NCI-H345 treated with DMSO at 0.1 percent for 48 hours (cell line): ENCODE measurements at regions not wholly inside any gene's neighbourhood (a gene's known extent, or its start where the extent isn't known, plus 50 kb on each side); places are given as distances from the start of the nearest gene placed in this dataset.

Source experiments
- DNase-seq: peaks from one replicate; lab custom pipeline; 2025; ENCODE audit not compliant: unreplicated experiment; lab: John Stamatoyannopoulos, UW

DNA sequence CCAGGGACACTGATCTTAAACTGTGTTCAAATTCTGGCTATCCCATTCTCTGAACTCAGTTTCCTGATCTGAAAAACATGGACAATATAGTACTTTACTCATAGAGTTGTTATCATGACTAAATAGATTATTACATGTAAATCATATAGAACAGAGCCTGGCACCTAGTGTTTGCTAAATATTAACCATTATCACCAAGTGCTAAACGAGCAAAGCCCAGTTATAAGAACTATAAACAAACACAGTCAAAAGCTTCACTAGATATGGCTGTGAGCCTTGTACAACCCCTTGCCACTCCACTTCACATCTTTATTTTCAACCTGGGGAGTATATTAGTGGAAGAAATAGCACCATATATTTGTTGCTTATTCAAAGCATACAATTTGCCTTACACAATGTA is 338.9 kb upstream of the CADM1 start:
- no peak for DNase-seq

DNA sequence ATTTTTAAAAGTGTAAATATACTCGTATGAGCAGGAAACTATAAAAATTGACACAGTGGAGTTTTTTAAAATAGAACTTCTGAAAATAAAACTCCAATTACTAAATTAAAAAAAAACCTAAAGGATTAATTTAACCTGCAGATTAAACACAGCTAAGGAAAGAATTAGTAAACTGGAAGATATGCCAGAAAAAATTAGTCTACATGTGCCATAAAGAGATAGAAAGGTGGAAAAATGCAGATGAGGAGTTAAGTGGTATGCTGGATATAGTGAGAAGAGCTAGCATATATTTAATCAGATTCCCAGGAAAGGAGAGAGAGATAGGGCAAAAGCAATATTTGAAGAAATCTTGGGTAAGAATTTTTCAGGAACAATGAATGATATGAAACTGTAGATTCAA is 315.8 kb upstream of the CADM1 start:
- DNase-seq = no peak

DNA sequence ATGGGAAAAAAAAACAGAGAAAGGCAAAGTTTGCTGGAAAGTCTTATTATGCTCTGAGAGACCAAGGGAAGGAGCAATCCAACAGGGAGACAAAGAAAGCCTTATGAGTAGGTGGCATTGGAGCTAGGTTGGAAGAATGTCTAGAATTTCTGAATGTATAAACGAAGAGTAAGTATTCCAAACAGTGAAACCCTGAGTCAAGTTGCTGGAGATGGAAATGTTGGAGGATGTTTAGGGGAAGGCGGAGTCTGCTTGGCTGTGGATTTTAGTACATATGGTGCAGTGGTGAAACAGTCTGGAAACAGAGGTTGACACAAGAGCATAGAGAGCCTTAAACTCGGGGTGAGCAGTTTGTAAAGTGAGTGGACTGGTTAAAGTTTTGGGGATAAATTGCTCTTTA is 314.8 kb upstream of the CADM1 start:
- no peak for DNase-seq

DNA sequence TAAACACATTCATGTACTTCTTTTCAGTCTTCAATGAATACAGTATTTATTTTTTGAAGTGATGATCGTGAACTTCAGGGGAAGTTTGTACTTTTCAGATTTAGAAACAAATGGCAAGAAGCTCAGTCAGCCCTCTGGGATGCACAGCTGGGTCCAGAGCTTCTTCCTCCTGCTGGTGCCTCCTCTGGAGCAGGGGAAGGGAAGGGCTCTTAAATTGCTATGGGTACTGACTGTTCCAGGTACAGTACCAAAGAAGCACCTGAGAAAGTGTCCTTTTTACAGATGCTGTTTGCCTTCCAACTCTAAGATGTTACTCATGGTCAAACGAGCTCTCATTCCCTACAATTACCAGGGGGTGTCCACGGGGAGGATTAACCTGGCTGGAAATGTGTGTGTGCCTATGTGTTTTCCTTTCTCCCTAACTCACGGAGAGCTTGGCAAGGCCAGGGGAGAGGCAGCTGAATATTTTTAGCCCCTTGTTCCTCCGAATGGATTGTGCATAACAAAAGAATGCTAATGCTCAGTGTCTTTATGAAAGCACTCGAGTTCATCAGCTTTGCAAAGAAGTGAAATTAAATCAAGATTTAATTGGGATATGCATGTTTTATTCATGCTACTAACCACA is 313.7 kb upstream of the CADM1 start:
- no peak for DNase-seq

DNA sequence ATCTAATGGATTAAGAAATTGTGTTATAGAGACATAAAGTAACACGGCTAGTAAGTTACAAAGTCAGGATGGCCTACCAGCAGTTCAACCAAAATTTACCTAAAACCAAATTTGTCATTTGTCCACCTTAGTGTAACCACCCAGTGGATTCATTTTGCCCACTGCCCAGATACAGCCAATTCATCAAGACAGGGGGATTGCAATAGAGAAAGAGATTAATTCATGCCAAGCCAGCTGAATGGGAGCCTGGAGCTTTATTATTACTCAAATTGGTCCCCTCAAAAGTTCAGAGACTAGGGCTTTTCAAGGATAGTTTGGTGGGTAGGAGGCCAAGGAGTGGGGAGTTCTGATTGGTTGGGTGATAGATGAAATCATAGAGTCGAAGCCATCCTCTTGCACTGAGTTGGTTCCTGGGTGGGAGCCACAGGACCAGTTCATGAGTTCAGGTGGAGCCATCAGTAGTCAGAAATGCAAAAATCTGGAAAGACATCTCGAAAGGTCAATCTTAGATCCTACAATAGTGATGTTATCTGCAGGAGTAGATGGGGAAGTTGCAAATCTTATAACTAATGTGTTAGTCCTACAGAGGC is 304.2 kb upstream of the CADM1 start:
- DNase-seq = no peak

DNA sequence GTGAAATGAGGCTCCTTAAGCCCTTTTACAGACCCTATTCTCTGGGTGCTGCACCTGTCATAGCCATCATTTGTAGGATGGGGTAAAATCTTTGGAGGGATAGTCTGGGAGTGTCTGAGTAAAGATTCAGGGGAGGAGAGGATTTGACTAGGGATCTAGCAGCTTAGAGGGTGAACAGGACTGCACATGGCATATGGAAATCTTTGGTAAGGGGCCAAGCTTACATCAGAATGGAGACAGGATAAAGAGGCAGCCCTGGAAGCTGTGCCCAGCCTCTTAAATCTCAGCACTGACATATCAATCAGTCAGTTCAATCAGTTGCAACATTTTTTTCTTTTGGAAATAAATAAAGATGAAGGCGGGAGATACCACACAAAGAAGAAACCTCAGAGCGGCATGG is 301.8 kb upstream of the CADM1 start:
- no peak for DNase-seq

DNA sequence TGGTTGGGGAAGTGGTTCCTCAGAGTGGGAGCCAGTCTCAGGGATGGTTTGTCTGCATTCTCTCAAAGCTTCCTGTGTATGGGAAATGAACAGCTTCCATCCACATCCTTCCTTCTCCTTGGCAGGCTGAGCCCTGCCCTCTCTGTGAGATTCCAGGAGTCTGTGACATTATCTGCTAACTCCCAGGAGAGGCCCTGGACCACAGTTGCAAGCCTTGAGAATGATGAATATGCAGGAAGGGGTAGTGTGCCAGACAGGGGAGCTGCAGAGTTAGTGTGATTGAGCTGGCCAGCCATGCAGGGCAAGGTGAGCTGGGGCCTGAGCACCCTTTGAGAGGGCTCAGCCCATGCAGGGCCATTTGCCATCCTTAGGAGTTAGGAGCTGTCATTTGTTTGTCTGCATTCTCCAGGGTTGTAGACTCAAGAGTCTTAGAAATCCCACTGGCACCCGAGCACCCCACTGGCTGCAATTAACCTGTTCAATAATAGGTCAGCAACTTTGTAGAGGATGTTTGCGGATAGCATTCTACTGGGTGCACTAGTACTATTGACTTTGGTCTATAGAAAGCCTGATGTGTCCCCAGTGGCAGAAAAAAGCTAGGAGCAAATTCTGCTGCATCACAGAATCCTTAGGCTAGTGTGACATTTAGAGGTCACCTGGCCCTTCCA is 299.0 kb upstream of the CADM1 start:
- DNase-seq = no peak

DNA sequence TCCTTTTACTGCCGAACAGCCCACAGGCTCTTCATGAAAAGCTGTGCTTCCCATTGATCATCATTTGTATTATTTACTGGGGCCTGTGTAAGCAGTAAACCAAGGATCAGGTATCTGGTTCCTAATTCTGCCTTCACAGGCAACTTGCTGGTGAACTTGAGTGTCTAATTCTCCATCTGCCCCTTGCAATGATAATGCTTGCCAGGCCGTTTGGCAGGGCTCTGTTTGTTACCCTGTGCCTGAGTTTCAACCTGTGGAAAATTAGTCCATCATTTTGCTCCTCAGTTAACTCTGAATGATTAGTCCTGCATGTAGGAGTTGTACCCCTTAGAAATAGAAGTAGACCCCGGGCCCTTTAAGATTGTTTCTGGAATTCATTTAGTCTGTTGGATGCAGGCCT is 298.4 kb upstream of the CADM1 start:
- no peak for DNase-seq

DNA sequence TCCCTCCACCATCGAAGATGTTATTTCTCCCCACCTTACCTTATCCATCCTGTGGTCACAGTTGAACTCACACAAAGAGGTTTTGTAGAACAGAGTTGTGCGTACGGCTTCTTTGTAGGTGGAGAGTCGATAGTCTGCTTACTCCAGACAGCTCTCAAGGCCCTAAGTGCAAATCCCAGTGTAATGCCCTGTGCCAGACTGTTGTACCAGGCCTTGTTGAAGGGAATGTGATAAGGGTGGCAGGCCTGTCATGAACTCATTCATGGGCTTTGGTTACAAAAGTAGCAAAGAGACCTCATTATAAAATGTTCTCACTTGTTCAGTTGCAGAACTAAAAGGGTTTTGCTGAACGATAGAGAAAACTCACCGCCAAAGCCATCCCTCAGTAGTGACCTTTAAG is 288.7 kb upstream of the CADM1 start:
- DNase-seq = no peak

DNA sequence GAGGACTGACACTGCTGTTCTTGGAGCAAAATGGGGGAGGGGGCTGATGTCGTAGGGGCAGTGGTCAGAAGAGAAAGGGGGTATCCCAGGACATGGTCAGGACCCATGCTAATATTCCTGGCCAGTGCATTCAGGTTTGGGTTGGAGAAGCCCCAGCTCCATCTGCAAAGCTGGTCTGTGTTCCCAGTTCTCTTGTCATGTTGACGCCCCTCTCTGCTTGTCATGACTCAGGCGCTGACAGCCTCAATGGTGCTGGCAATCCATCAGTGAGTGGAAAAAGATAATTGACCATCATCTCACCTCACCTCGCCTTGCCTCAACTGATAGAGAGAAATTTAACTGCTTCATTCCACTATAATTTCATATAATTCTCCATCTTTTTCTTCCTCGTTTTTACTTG is 283.1 kb upstream of the CADM1 start:
- no peak for DNase-seq

DNA sequence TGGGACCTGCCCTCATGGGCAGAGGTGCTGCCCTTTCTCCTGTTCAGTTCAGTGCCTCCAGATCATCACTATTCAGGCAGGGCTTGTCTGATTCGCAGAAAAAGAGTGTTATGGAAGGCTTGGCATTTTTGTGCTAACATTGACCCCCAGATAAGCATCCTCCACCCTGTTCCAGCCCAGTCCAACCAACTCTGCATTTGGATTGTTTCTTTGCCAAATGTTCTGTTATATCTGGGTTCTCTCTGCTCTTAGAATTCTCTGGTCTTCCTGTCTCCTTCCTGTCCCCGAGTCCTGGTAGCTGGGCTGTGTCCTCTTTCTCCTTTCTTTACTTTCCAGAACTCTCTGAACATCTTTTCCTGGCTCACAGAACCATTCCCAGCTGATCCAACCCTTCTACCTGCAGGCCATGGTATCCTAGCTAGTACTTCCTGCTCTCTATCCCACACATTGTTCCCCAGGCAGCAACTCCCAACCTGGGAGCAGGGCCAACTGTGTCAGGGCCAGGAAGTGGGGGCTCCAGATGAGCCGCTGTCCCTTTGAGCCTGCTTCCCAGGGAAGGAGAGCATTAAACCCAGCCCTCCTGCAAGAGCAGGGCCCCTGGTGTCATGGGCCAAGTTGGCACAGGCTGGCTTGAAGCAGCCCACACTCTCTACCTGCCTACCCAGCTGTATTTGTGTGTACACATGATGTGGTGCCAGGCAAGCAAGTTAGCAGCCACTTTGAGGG is 280.7 kb upstream of the CADM1 start:
- no peak for DNase-seq

DNA sequence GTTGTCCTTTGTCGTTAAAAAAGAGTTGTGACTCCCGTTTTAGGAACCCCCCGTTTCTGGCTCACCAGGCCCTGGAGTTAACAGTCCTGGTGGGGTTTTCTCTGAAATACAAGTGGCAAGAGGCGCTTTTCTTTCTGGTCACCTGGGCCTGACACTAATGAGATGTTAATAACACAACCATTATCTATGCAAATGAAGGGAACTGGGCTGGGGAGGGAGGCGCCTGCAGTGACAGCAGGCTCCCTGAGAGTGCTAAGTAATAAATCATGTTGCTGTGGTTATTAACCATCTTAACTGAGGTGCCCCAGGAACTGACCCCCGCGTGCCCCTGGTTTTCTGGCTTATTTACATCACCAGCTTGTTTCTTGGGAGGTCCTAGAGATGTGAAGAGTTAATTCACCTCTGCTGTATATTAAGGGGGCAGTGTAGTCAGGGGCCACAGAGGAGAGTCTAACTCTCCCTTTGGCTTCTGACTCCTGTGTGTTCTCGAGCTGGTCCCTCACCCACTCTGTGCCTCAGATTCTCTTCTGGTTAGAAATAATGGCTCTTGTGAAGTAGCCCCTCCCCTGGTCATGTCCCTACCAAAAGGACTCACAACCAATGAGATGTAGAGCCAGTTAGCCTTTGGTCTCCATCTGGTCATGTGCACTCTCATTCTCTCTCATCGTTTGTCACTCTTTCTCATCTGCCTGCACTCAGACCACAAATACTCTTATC is 276.6 kb upstream of the CADM1 start:
- no peak for DNase-seq

DNA sequence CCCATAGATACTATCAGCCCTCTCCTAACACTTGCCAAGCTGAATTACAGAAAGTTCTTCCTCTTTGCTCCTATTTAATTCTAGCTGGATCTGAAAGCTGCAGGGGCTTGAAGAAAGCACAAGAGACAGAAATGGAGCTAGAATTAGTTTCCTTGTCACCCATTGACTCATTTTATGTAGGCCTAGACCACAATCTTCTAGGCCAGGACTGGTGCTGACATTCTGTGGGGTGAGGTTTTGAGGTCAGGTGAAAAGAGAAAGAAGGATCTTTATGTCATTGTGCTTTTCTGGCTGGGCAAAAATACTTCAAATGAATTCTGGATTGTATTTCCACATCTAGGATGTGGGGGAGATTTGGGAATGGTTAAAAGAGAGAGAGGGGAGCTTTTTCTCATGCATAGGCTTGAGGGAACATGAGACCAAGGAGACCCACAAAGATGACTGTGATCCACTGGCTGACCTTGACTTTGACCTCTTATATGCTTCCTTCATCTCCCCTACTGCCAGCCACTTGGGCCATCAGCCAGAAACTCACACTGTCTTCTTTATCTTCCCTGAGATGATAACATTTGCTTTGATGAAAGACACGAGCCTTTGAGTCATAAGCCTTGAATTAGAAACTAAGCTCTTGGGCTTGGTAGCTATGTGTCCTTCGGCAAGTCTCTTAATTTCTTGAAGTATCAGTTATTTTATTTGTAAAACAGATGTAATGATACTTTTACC is 274.9 kb upstream of the CADM1 start:
- no peak for DNase-seq

DNA sequence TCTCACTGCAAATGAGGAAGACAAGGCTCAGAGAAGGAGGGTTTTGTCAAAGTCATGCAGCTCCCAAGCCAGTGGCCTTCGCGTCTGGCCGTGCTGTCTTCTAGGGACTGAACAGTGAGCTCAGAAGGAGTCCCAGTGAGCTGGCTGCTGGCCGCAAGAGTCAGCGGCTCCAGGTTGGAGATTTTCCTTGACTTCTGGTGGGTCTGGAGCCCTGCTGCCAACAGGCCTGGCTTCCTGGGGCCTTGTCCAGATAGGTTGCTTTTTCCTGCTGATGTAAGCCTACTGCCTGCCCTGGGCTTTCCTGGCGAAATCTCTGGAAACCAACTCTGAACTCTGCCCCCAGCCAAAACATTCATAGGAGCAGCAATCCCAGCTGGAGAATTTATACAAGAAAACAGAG is 272.7 kb upstream of the CADM1 start:
- no peak for DNase-seq

DNA sequence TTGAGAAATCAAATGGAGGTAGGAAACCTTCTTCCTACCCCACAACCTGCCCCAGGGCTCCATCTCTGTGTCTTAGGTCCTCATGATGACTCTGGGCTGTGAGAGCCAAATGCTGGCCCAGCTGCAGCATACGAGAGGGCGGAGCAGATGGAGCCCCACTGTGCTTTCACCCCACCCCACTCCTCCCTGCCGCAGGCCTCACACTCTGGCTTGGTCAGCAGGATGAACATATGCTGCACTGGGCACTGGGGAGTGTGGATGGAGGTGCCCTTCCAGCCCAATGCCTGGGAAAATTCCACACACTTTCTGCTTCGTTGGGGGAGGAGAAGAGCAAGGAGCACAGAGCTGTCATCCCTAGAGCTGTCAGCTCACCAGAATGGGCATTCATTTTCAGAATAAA is 271.6 kb upstream of the CADM1 start:
- no peak for DNase-seq

DNA sequence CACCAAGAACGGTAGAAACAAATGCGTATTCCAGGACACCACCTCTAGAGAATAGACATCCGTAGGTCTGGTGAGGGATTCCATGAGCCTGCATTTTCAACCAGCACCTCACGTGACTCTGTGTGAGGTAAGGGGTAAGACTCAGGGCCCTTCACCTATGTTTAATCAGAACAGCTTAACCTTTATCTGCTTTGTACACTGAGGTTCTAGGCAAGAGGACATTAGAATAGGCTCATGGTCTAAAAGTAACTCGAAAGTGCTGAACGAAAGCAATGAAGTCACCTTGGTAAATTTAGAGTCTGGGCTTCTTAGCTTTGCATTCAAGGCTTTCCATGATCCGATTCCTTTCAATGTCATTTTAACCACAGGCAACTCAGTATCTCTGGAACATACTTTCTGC is 270.5 kb upstream of the CADM1 start:
- DNase-seq = no peak

DNA sequence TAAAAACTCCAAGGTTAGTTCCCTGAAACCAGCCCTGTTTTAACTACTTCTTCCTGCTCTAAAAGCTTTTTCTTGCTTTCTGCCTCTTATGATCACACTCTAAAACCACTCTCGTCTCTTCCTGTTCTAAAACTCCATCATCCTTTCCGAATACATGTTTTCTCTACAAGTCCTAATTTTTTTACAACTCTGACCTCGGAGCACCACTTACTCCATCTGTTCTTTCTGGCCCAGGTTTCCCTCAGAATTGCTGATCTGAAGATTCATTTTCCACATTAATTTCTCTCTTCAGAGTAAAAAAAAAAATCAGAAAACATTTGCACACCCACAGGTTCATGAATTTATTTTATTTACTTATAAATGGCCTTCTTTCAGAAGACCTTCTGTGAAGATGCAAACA is 265.7 kb upstream of the CADM1 start:
- DNase-seq = no peak

DNA sequence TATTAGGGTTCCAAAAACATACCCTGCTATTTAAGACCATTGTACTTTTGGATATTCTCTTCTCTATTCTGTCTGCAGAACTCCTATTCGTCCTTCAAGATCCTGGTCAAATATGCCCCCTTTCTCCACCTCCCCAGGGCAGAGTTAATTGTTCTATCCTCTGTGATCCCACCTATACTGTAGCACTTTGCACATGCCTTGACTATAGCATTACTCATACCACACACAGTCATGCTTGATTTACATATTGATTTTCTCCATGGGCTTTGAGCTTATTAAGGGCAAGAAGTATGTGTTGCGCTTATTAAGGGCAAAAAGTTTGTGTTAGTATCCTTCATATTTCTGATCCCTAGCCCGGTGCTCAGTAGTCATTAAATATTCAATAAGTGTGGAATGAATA is 263.7 kb upstream of the CADM1 start:
- DNase-seq = no peak

DNA sequence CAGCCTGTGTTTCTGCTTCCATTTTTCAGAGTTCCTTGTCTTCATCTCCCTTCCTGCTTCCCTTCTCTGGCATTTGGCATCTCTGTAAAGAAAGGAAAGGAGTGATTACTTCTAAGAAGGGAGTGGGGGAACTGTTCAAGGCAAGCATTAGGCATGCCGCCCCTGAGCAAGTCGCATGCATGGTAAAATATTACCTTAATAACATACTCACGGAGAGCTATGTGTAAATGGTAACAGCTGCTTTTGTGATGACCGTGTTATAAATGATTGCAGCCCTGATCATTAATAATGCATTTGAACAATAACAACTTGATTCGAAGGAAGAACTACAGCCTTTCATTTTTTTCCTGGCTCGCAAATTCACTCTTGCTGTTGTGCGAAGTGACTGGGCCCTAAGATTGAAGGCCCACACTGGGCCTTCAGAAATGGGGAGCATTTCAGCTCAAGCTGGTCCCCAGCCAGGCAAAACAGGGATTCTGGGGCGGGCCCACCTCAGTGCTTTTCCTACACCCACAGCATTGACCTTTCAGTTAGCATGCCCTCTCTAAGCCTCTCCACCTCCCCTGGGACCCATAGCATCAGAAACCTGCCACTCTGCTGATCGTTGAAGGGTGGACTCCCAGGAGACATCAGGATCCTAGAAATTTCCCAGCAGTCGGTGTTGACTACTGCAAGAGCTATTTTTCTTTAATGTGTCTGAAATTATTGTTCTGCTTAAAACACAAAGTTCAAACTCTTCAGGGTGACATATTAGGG is 263.0 kb upstream of the CADM1 start:
- DNase-seq = no peak

DNA sequence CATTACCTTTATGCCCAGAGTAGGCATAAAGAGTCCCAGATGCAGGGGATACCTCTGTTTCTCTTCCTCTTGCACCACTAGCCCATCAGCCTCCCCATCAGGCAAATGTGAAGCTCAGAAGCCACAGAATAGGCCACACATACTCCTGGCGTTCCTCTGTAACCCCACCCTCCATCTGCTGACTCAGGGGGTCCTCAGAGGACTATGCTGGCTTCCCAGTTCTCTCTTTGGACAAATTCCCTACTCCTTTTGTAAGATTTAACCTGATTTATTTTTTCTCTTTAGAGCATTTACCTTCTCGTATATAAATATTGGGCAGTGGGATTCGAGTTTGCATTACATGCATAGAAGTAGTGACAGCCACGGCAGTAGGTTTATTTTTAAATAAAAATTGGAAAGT is 262.3 kb upstream of the CADM1 start:
- DNase-seq = no peak
